ENCODE measurements at regions not wholly inside any gene's neighbourhood (a gene's known extent, or its start where the extent isn't known, plus 50 kb on each side); places are given as distances from the start of the nearest gene placed in this dataset.

DNA sequence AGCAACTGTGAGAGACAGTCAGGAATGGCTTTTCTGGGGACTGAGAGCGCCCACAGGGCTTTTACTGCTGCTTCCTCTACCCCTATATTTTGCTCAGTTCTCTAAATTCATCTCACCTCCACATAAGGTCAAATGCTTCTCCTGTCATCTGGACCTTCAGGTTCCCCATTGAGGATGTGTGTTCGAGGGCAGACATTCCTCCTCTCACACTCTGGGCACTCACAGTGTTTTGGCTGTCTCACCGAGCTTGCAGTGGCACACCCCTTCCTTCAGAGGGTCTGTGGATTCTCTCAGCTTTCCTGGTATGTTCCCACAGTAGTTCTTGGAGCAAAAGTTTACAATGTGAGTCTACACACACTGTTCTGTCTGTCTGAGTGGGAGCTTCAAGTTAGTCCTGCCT lies 127.8 kb upstream of the GLRA1 start:
- Histone ChIP-seq H3K4me3 (ENCODE audit: low read depth in 1 of 3, low read length in 3 of 3) (no peak overlapping the region), H3K9me3 (ENCODE audit: control insufficient read depth in 4 of 4, low read length in 3 of 4) (peaks cover 0 to 4% (median under 1%) of the 10 kb centered on the region in 4 donors), H3K27ac (ENCODE audit: low read depth in 1 of 2, low read length in 2 of 2) (no peak overlapping the region), H3K9ac (ENCODE audit: low read depth in 1 of 2, low read length in 2 of 2) (no peak overlapping the region), H3K27me3 (ENCODE audit: control insufficient read depth in 4 of 4, insufficient read depth in 4 of 4, low read length in 3 of 4) (peaks cover 0 to 3% (median 0%) of the 10 kb centered on the region in 4 donors), H3K36me3 (ENCODE audit: control insufficient read depth in 4 of 4, insufficient read depth in 3 of 4, low read depth in 1 of 4, low read length in 3 of 4) (no peaks in the 10 kb centered on the region), H3K4me1 (ENCODE audit: control insufficient read depth in 4 of 4, insufficient read depth in 4 of 4, low read length in 3 of 4) (no peaks in the 10 kb centered on the region)
- TF ChIP-seq, protein P1, sequence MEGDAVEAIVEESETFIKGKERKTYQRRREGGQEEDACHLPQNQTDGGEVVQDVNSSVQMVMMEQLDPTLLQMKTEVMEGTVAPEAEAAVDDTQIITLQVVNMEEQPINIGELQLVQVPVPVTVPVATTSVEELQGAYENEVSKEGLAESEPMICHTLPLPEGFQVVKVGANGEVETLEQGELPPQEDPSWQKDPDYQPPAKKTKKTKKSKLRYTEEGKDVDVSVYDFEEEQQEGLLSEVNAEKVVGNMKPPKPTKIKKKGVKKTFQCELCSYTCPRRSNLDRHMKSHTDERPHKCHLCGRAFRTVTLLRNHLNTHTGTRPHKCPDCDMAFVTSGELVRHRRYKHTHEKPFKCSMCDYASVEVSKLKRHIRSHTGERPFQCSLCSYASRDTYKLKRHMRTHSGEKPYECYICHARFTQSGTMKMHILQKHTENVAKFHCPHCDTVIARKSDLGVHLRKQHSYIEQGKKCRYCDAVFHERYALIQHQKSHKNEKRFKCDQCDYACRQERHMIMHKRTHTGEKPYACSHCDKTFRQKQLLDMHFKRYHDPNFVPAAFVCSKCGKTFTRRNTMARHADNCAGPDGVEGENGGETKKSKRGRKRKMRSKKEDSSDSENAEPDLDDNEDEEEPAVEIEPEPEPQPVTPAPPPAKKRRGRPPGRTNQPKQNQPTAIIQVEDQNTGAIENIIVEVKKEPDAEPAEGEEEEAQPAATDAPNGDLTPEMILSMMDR (IDR thresholded peaks at IDR 0.05; ENCODE audit: low read depth, low read length, missing input control): no peak
- TF ChIP-seq EGR1 (IDR thresholded peaks at IDR 0.05; ENCODE audit: low read depth in 2 of 2): no peak
- TF ChIP-seq, protein P2, sequence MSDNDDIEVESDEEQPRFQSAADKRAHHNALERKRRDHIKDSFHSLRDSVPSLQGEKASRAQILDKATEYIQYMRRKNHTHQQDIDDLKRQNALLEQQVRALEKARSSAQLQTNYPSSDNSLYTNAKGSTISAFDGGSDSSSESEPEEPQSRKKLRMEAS (IDR thresholded peaks at IDR 0.05): no peak
- no peak for TF ChIP-seq RAD21 (IDR thresholded peaks at IDR 0.05)
- TF ChIP-seq, protein P3, sequence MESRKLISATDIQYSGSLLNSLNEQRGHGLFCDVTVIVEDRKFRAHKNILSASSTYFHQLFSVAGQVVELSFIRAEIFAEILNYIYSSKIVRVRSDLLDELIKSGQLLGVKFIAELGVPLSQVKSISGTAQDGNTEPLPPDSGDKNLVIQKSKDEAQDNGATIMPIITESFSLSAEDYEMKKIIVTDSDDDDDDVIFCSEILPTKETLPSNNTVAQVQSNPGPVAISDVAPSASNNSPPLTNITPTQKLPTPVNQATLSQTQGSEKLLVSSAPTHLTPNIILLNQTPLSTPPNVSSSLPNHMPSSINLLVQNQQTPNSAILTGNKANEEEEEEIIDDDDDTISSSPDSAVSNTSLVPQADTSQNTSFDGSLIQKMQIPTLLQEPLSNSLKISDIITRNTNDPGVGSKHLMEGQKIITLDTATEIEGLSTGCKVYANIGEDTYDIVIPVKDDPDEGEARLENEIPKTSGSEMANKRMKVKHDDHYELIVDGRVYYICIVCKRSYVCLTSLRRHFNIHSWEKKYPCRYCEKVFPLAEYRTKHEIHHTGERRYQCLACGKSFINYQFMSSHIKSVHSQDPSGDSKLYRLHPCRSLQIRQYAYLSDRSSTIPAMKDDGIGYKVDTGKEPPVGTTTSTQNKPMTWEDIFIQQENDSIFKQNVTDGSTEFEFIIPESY (IDR thresholded peaks at IDR 0.05): no peak
- TF ChIP-seq GABPA (IDR thresholded peaks at IDR 0.05 in 1 of 2, conservative IDR thresholded peaks at IDR 0.05 in 1 of 2): no peak
- no peak for TF ChIP-seq HNF4G (IDR thresholded peaks at IDR 0.05)
- no peak for TF ChIP-seq SP1 (IDR thresholded peaks at IDR 0.05)
- TF ChIP-seq TAF1 (conservative IDR thresholded peaks at IDR 0.05): no peak
- TF ChIP-seq NR2F2 (IDR thresholded peaks at IDR 0.05): no peak
- TF ChIP-seq JUND (IDR thresholded peaks at IDR 0.05): no peak
- no peak for TF ChIP-seq FOXA2 (IDR thresholded peaks at IDR 0.05)
- no peak for TF ChIP-seq HNF4A (conservative IDR thresholded peaks at IDR 0.05)
- no peak for TF ChIP-seq RXRA (IDR thresholded peaks at IDR 0.05)
- TF ChIP-seq YY1 (IDR thresholded peaks at IDR 0.05): no peak
- no peak for DNase-seq (ENCODE audit: low spot score)
- 41% methylated on average over 3 of the region's 3 CpGs for WGBS

DNA sequence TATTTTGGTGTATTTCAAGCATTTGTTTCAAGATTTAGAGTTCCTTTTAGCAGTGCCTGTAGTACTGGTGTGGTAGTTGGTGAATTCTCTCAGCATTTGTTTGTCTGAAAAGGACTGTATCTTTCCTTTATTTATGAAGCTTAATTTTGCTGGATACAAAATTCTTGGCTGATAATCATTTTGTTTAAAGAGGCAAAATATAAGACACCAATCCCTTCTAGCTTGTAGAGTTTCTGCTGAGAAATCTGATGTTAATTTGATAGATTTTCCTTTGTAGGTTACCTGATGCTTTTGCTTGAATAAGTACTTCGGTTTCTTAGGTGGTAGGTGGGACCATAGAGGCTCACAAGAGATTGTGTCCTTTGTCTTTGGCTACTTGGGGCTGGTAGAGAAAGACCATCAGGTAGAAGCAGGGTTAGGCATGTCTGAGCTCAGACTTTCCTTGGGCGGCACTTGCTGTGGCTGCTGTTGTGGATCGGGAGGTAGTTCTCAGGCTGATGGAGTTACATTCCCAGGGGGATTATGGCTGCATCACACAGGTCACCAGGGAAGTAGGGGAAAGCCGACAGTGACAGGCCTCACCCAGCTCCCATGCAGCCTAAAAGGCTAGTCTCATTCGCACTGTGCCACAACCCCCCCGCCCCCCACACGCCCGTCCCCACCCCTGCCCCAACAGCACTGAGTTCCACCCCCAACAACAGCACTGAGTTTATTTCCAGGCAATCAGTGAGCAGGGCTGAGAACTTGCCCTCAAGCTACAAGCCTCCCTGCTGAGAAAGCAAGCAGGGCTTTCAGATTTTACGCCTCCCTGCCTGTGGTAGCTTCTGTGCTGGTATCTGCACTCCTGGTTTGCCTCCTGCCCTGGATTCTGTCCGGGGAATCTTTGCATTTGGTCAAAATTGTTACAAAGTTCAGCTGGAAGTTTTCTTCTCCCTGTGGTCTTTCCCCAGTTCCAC lies 127.1 kb upstream of the GLRA1 start:
- H3K27ac ChIP-seq (ENCODE audit: low read depth in 1 of 2, low read length in 2 of 2): no peak overlapping the region
- DNase-seq (ENCODE audit: low spot score): no peak
- H3K27me3 ChIP-seq (ENCODE audit: control insufficient read depth in 4 of 4, insufficient read depth in 4 of 4, low read length in 3 of 4): no peaks in the 10 kb centered on the region
- no peaks in the 10 kb centered on the region for H3K4me1 ChIP-seq (ENCODE audit: control insufficient read depth in 4 of 4, insufficient read depth in 4 of 4, low read length in 3 of 4)
- H3K36me3 ChIP-seq (ENCODE audit: control insufficient read depth in 4 of 4, insufficient read depth in 3 of 4, low read depth in 1 of 4, low read length in 3 of 4): no peaks in the 10 kb centered on the region
- no peak overlapping the region for H3K9ac ChIP-seq (ENCODE audit: low read depth in 1 of 2, low read length in 2 of 2)
- peaks cover 0 to 4% (median under 1%) of the 10 kb centered on the region in 4 donors for H3K9me3 ChIP-seq (ENCODE audit: control insufficient read depth in 4 of 4, low read length in 3 of 4)
- TF ChIP-seq RAD21 (IDR thresholded peaks at IDR 0.05): no peak
- no peak for TF ChIP-seq FOXA1 (IDR thresholded peaks at IDR 0.05)
- no peak for TF ChIP-seq HNF4A (conservative IDR thresholded peaks at IDR 0.05)
- no peak for TF ChIP-seq HNF4G (IDR thresholded peaks at IDR 0.05)
- no peak for TF ChIP-seq FOXA2 (IDR thresholded peaks at IDR 0.05)
- TF ChIP-seq EGR1 (IDR thresholded peaks at IDR 0.05; ENCODE audit: low read depth in 2 of 2): no peak
- TF ChIP-seq, protein P1 (IDR thresholded peaks at IDR 0.05; ENCODE audit: low read depth, low read length, missing input control): no peak
- TF ChIP-seq GABPA (IDR thresholded peaks at IDR 0.05 in 1 of 2, conservative IDR thresholded peaks at IDR 0.05 in 1 of 2): no peak
- TF ChIP-seq, protein P3 (IDR thresholded peaks at IDR 0.05): no peak
- TF ChIP-seq JUND (IDR thresholded peaks at IDR 0.05): no peak
- TF ChIP-seq RXRA (IDR thresholded peaks at IDR 0.05): no peak
- TF ChIP-seq YY1 (IDR thresholded peaks at IDR 0.05): no peak
- no peak for TF ChIP-seq SP1 (IDR thresholded peaks at IDR 0.05)
- TF ChIP-seq, protein P4, sequence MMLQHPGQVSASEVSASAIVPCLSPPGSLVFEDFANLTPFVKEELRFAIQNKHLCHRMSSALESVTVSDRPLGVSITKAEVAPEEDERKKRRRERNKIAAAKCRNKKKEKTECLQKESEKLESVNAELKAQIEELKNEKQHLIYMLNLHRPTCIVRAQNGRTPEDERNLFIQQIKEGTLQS (IDR thresholded peaks at IDR 0.05): no peak
- no peak overlapping the region for H3K4me3 ChIP-seq (ENCODE audit: low read depth in 1 of 3, low read length in 3 of 3)
- WGBS: 31% methylated on average over 10 of the region's 10 CpGs

Data from liver (tissue), 8 donors.